ENCODE measurements at regions not wholly inside any gene's neighbourhood (a gene's known extent, or its start where the extent isn't known, plus 50 kb on each side); places are given as distances from the start of the nearest gene placed in this dataset.
A peak's percentile ranks its signal among the peaks of the same experiment; 100 is the strongest.
"Not testable (repeated sequence)": the region's sequence is repeated elsewhere in the genome, so short reads cannot be mapped to it uniquely, and the experiment has no call there.

- DNase-seq, result peak; percentile 58
Observed at GRCh38 chr5:83802686-83803085, 82.0 kb upstream of the HAPLN1 start.

GRCh38 chr5:83800201-83800600 lies 79.5 kb upstream of the HAPLN1 start:
- DNase-seq, result no peak

- DNase-seq, result not testable (repeated sequence)
Observed at GRCh38 chr5:83799020-83799419, 78.4 kb upstream of the HAPLN1 start.

- DNase-seq, result no peak
Observed at GRCh38 chr5:83789371-83789770, 68.7 kb upstream of the HAPLN1 start.

- DNase-seq, result peak; percentile 71
Observed at GRCh38 chr5:83787631-83788030, 67.0 kb upstream of the HAPLN1 start.

- no peak for DNase-seq
Observed at GRCh38 chr5:83785176-83785668, 64.6 kb upstream of the HAPLN1 start.

- DNase-seq, result no peak
Observed at GRCh38 chr5:83780699-83781350, 60.2 kb upstream of the HAPLN1 start.

- peak; percentile 9 for DNase-seq
Observed at GRCh38 chr5:83777856-83778255, 57.2 kb upstream of the HAPLN1 start.

- no peak for DNase-seq
Observed at GRCh38 chr5:83776437-83777031, 55.9 kb upstream of the HAPLN1 start.

All from fibroblast of upper back skin (primary cell).